GM12878 (cell line): ENCODE measurements at regions not wholly inside any gene's neighbourhood (a gene's known extent, or its start where the extent isn't known, plus 50 kb on each side); places are given as distances from the start of the nearest gene placed in this dataset.

Source experiments
- ATAC-seq: fragments of 200-7000 bp; cut with Tn5 transposase; 3 replicates; pipeline ENCODE4 v1.9.1; 2020; ENCODE audit warnings: mild to moderate bottlenecking, moderate library complexity
- BruUV-seq: library from RNA; stranded (reverse); fragments of 400-500 nt; replicated peaks from 2 replicates; lab custom pipeline; 2021; lab: Mats Ljungman, UMichigan
- CTCF ChIA-PET: fragments of 300-600 bp; sonication (Branson Sonifier 250); formaldehyde crosslinking; extraction: SDS; loops from one replicate; lab custom pipeline; 2021; ENCODE audit warnings: inconsistent platforms; lab: Yijun Ruan, JAX
- POLR2A ChIA-PET: fragments of 350-600 bp; formaldehyde crosslinking; extraction: SDS; loops from one replicate; lab custom pipeline; 2021; ENCODE audit warnings: inconsistent platforms; lab: Charles Lee
- RAD21 ChIA-PET: fragments of 300-600 bp; sonication (Branson Sonifier 250); formaldehyde crosslinking; loops from one replicate; lab custom pipeline; 2023; ENCODE audit warnings: antibody characterized with exemption; ENCODE audit not compliant: unreplicated experiment; lab: Charles Lee
- SMC1A ChIA-PET: fragments of 300-600 bp; sonication (Branson Sonifier 250); formaldehyde crosslinking; loops from one replicate; lab custom pipeline; 2023; ENCODE audit not compliant: unreplicated experiment, uncharacterized antibody; lab: Charles Lee
- DNase-seq: peaks from one replicate; pipeline ENCODE4 v3.0.0-alpha.2; 2011; ENCODE audit warnings: low read depth, low spot score
- FAIRE-seq: peaks from 3 replicates; lab custom pipeline; 2011; peaks lifted over from hg19 to GRCh38; lab: Jason Lieb, UNC
- H2AFZ ChIP-seq: 2 replicates; pipeline ENCODE4 v1.6.0; 2011; ENCODE audit warnings: low read depth, low read length, control low read depth; ENCODE audit not compliant: control insufficient read depth
- H3K27ac ChIP-seq: 2 replicates; pipeline ENCODE4 v1.5.1; 2011; ENCODE audit warnings: control low read depth; ENCODE audit not compliant: control insufficient read depth, insufficient read depth
- H3K27me3 ChIP-seq, 2 experiments: replicated peaks in 1 of 2; 2 replicates each; pipeline versions ENCODE4 v1.6.0 to v1.6.1; 2011; ENCODE audit warnings: low read length in 1 of 2; ENCODE audit not compliant: control insufficient read depth in 2 of 2, insufficient read depth in 2 of 2
- H3K36me3 ChIP-seq, 2 experiments: 2 replicates each; pipeline ENCODE4 v1.5.1; 2011; ENCODE audit warnings: low read length in 1 of 2; ENCODE audit not compliant: control insufficient read depth in 2 of 2, insufficient read depth in 2 of 2
- H3K4me1 ChIP-seq: 2 replicates; pipeline ENCODE4 v1.6.1; 2011; ENCODE audit warnings: mild to moderate bottlenecking, low read length, moderate library complexity, mixed read lengths; ENCODE audit not compliant: control insufficient read depth, insufficient read depth
- H3K4me2 ChIP-seq: 2 replicates; pipeline ENCODE4 v1.6.0; 2011; ENCODE audit warnings: control low read depth; ENCODE audit not compliant: control insufficient read depth, insufficient read depth
- H3K4me3 ChIP-seq: fragments of 200-600 bp; sonication (generic); 2 replicates; pipeline ENCODE4 v1.5.1; 2016
- H3K79me2 ChIP-seq: 2 replicates; pipeline ENCODE4 v1.6.0; 2011; ENCODE audit warnings: low read length; ENCODE audit not compliant: control insufficient read depth, insufficient read depth
- H3K9ac ChIP-seq: 2 replicates; pipeline ENCODE4 v1.8.0; 2011; ENCODE audit warnings: low read length, control low read depth, mixed read lengths; ENCODE audit not compliant: control insufficient read depth, insufficient read depth
- H3K9me3 ChIP-seq: replicated peaks from 3 replicates; pipeline ENCODE4 v1.5.1; 2011; ENCODE audit warnings: mild to moderate bottlenecking, low read length; ENCODE audit not compliant: control insufficient read depth, insufficient read depth
- H4K20me1 ChIP-seq: 2 replicates; pipeline ENCODE4 v1.6.0; 2011; ENCODE audit not compliant: control insufficient read depth, insufficient read depth
- BCL11A ChIP-seq: IDR thresholded peaks from 2 replicates; pipeline ENCODE4 v1.6.1; 2011; ENCODE audit warnings: low read depth, low read length
- CBX3 ChIP-seq: fragments of 200-600 bp; sonication (generic); IDR thresholded peaks from 2 replicates; pipeline ENCODE4 v1.6.1; 2016; ENCODE audit warnings: low read depth, borderline replicate concordance
- EGR1 ChIP-seq, 2 experiments: IDR thresholded peaks; 1 replicate in 1 of 2; 2 replicates in 1 of 2; pipeline ENCODE4 v1.6.1; 2011 to 2012; ENCODE audit warnings: low read depth in 2 of 2, low read length in 2 of 2, borderline replicate concordance in 1 of 2, mild to moderate bottlenecking in 1 of 2, moderate library complexity in 1 of 2
- FOS ChIP-seq: IDR thresholded peaks from 3 replicates; pipeline ENCODE4 v1.6.1; 2011; ENCODE audit warnings: borderline replicate concordance; ENCODE audit not compliant: insufficient read length; ENCODE audit errors: extremely low read depth
- HCFC1 ChIP-seq: fragments of 150-350 bp; IDR thresholded peaks from 2 replicates; pipeline ENCODE4 v1.6.1; 2014; ENCODE audit warnings: low read length
- HDAC2 ChIP-seq: fragments of 200-600 bp; sonication (generic); IDR thresholded peaks from 2 replicates; pipeline ENCODE4 v1.6.1; 2017
- IKZF1 ChIP-seq: fragments of 450-650 bp; conservative IDR thresholded peaks from 2 replicates; pipeline ENCODE4 v1.6.1; 2017; ENCODE audit warnings: antibody characterized with exemption, mild to moderate bottlenecking
- MEF2A ChIP-seq: IDR thresholded peaks from 2 replicates; pipeline ENCODE4 v1.6.1; 2011; ENCODE audit warnings: low read depth, mild to moderate bottlenecking, low read length, moderate library complexity; ENCODE audit not compliant: insufficient read depth
- NFYB ChIP-seq: IDR thresholded peaks from 2 replicates; pipeline ENCODE4 v1.6.1; 2011; ENCODE audit warnings: low read depth, mild to moderate bottlenecking, low read length, improper control_type of control experiment, moderate library complexity; ENCODE audit not compliant: insufficient read depth
- STAT3 ChIP-seq: IDR thresholded peaks from 2 replicates; pipeline ENCODE4 v1.6.1; 2011; ENCODE audit warnings: low read depth, low read length, improper control_type of control experiment
- ZZZ3 ChIP-seq: IDR thresholded peaks from 2 replicates; pipeline ENCODE4 v1.6.1; 2011; ENCODE audit warnings: low read depth; ENCODE audit not compliant: control insufficient read depth, insufficient read length
- WGBS: methylation state at CpG from one replicate; pipeline ENCODE4 v1.1.6; 2016; ENCODE audit warnings: low lambda C conversion rate; ENCODE audit not compliant: insufficient replicate concordance, insufficient coverage; ENCODE audit errors: missing lambda C conversion rate; 5-methylcytosine and 5-hydroxymethylcytosine counted together
- in situ Hi-C: fragments of 300-500 bp; cut with MboI; formaldehyde crosslinking; loops from 9 replicates; pipeline ENCODE4 v1.14.3; 2018; ENCODE audit warnings: mixed read lengths
- intact Hi-C: fragments of 100-400 bp; cut with micrococcal nuclease; formaldehyde crosslinking; loops from one replicate; pipeline ENCODE4 v1.14.2; 2022; ENCODE audit not compliant: unreplicated experiment

DNA sequence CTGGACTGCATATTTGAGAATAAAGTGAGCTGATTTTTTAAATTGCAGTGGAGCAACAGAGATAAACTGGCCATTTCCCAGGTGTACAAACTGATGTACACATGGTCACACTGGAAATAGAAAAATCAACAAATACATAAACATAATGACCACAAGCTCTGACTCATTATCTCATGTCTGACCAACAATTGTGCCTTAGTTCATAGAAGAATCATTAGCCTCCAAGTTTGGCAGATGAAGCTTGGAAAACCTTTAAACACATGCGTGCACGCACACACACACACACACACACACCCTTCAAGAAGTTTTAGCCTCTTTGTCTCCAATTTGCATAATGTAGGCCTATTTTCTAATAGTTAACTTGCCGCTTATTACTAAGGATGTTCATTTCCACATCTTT, 308.9 kb upstream of the POM121L12 start:
- ATAC-seq, result no peak
- Histone ChIP-seq H3K4me3 (no peak overlapping the region), H4K20me1 (no peaks in the 10 kb centered on the region), H3K4me2 (no peak overlapping the region), H3K36me3 (no peaks in the 10 kb centered on the region), H3K27me3 (no peaks in the 10 kb centered on the region), H3K9ac (no peak overlapping the region), H2AFZ (no peak overlapping the region), H3K9me3 (no peaks in the 10 kb centered on the region), H3K27ac (no peak overlapping the region), H3K4me1 (no peaks in the 10 kb centered on the region), H3K79me2 (no peaks in the 10 kb centered on the region)
- intact Hi-C loops (no loop called here), in situ Hi-C loops (no loop called here)
- no peak for FAIRE-seq
- TF ChIP-seq HDAC2, result no peak
- TF ChIP-seq IKZF1, result no peak
- no peak for TF ChIP-seq HCFC1
- TF ChIP-seq MEF2A, result no peak
- no peak for TF ChIP-seq ZZZ3
- no peak for TF ChIP-seq BCL11A
- TF ChIP-seq STAT3, result no peak
- 32% methylated on average over 3 of the region's 3 CpGs for WGBS
- ChIA-PET SMC1A (no interaction called here), CTCF (no interaction called here), RAD21 (no interaction called here), POLR2A (no interaction called here)
- DNase-seq, result no peak
- BruUV-seq, result no TSS peak

DNA sequence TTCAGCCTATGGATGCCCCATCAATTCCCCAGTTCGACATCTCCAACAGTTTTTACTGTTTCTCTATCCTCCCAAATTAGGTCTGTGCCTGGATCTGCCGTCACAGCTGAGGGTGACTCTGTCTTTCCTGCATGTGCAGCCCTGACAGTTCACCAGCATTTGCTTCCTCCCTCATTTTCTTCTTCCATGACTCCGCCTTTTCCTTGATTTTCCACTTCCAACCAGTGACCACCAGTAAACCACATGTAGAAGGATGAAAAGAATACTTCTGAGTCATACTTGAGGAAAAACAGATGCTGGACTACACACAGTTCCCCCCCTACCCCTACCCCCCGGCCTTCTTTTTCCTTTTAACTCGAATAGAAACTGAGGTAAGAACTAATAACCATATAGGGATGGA, 311.8 kb upstream of the POM121L12 start:
- H3K79me2 ChIP-seq, result no peaks in the 10 kb centered on the region
- H3K4me3 ChIP-seq, result no peak overlapping the region
- ChIA-PET POLR2A (no interaction called here), RAD21 (no interaction called here), CTCF (interaction anchor here (0.6 kb wide), 1 partner anchor 463 kb away, joined by 4 read pairs; no protein-coding TSS in a partner anchor), SMC1A (no interaction called here)
- WGBS, result 0% methylated on average over 5 of the region's 5 CpGs
- DNase-seq (no peak), ATAC-seq (no peak), FAIRE-seq (no peak)
- no TSS peak for BruUV-seq
- H3K36me3 ChIP-seq, result no peaks in the 10 kb centered on the region
- H4K20me1 ChIP-seq, result no peaks in the 10 kb centered on the region
- in situ Hi-C loops, result no loop called here
- H3K4me2 ChIP-seq, result no peak overlapping the region
- no peak overlapping the region for H3K9ac ChIP-seq
- no peaks in the 10 kb centered on the region for H3K9me3 ChIP-seq
- H2AFZ ChIP-seq, result no peak overlapping the region
- TF ChIP-seq FOS, result no peak
- TF ChIP-seq NFYB, result no peak
- TF ChIP-seq CBX3, result no peak
- TF ChIP-seq EGR1 (IDR thresholded peaks at IDR 0.05; ENCODE audit: borderline replicate concordance in 1 of 2, low read depth in 2 of 2, low read length in 2 of 2), result no peak
- no peak overlapping the region for H3K27ac ChIP-seq
- intact Hi-C loops, result no loop called here
- no peaks in the 10 kb centered on the region for H3K27me3 ChIP-seq
- no peaks in the 10 kb centered on the region for H3K4me1 ChIP-seq
